ENCODE measurements at regions not wholly inside any gene's neighbourhood (a gene's known extent, or its start where the extent isn't known, plus 50 kb on each side); places are given as distances from the start of the nearest gene placed in this dataset.

GRCh38 chr7:36035186-36035585, 117.9 kb upstream of the EEPD1 start:
- no peak for TF ChIP-seq CTCF (conservative IDR thresholded peaks at IDR 0.05; ENCODE audit: control insufficient read depth, insufficient read depth, low read depth, low read length)
- H3K4me3 ChIP-seq (ENCODE audit: control insufficient read depth, low read depth, low read length): no peak overlapping the region
- DNase-seq (ENCODE audit: low read depth): no peak

GRCh38 chr7:36036590-36036989, 116.5 kb upstream of the EEPD1 start:
- TF ChIP-seq CTCF (conservative IDR thresholded peaks at IDR 0.05; ENCODE audit: control insufficient read depth, insufficient read depth, low read depth, low read length): no peak

GRCh38 chr7:36037121-36037662, 115.9 kb upstream of the EEPD1 start:
- peak; percentile 76 for DNase-seq (ENCODE audit: low read depth)

More at GRCh38 chr7:36036590-36036989, 116.5 kb upstream of the EEPD1 start:
- no peak for DNase-seq (ENCODE audit: low read depth)
- no peak overlapping the region for H3K4me3 ChIP-seq (ENCODE audit: control insufficient read depth, low read depth, low read length)

GRCh38 chr7:36038063-36038721, 114.9 kb upstream of the EEPD1 start:
- no peak overlapping the region for H3K4me3 ChIP-seq (ENCODE audit: control insufficient read depth, low read depth, low read length)
- DNase-seq (ENCODE audit: low read depth): no peak
- TF ChIP-seq CTCF (conservative IDR thresholded peaks at IDR 0.05; ENCODE audit: control insufficient read depth, insufficient read depth, low read depth, low read length): no peak

More at GRCh38 chr7:36037121-36037662, 115.9 kb upstream of the EEPD1 start:
- no peak for TF ChIP-seq CTCF (conservative IDR thresholded peaks at IDR 0.05; ENCODE audit: control insufficient read depth, insufficient read depth, low read depth, low read length)
- no peak overlapping the region for H3K4me3 ChIP-seq (ENCODE audit: control insufficient read depth, low read depth, low read length)

GRCh38 chr7:36039243-36039642, 113.8 kb upstream of the EEPD1 start:
- H3K4me3 ChIP-seq (ENCODE audit: control insufficient read depth, low read depth, low read length): no peak overlapping the region
- TF ChIP-seq CTCF (conservative IDR thresholded peaks at IDR 0.05; ENCODE audit: control insufficient read depth, insufficient read depth, low read depth, low read length): no peak
- no peak for DNase-seq (ENCODE audit: low read depth)

GRCh38 chr7:36039671-36040070, 113.4 kb upstream of the EEPD1 start:
- no peak for DNase-seq (ENCODE audit: low read depth)
- TF ChIP-seq CTCF (conservative IDR thresholded peaks at IDR 0.05; ENCODE audit: control insufficient read depth, insufficient read depth, low read depth, low read length): no peak
- H3K4me3 ChIP-seq (ENCODE audit: control insufficient read depth, low read depth, low read length): no peak overlapping the region
